Prostate gland (tissue), 2 donors: ENCODE measurements at regions not wholly inside any gene's neighbourhood (a gene's known extent, or its start where the extent isn't known, plus 50 kb on each side); places are given as distances from the start of the nearest gene placed in this dataset.

ENCODE experiments used
- CTCF ChIP-seq, 4 experiments: fragments of 200-600 bp in 2 of 4; fragments of 450-650 bp in 2 of 4; sonication (generic) in 2 of 4; IDR thresholded peaks; 1 replicate in 3 of 4; 2 replicates in 1 of 4; pipeline ENCODE4 v1.5.1; 2016 to 2019; ENCODE audit warnings: antibody characterized with exemption in 4 of 4, mild to moderate bottlenecking in 2 of 4, moderate library complexity in 2 of 4
- POLR2A ChIP-seq: fragments of 450-650 bp; IDR thresholded peaks from one replicate; pipeline ENCODE4 v1.6.1; 2016; ENCODE audit warnings: antibody characterized with exemption, mild to moderate bottlenecking
- POLR2AphosphoS5 ChIP-seq: sonication (generic); formaldehyde crosslinking; IDR thresholded peaks from one replicate; pipeline ENCODE4 v1.6.1; 2017; ENCODE audit warnings: antibody characterized with exemption

DNA sequence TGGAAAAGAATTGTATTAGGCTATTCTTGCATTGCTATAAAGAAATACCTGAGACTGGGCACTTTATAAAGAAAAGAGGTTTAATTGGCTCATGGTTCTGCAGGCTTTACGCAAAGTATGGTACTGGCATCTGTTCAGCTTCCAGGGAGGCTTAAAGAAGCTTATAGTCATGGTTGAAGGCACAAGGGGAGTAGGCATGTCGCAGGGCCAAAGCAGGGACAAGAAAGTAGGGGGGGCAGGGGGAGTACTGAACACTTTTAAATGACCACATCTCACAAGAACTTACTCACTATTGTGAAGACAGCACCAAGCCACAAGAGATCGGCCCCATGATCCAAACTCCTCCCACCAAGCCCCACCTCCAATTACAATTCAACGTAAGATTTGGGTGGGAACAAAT lies 152.5 kb upstream of the PHF14 start:
- no peak for TF ChIP-seq POLR2AphosphoS5
- TF ChIP-seq CTCF (IDR thresholded peaks at IDR 0.05), result no peak
- TF ChIP-seq POLR2A, result no peak
